Dedifferentiated amniotic fluid mesenchymal stem cell (primary cell): ENCODE measurements at regions not wholly inside any gene's neighbourhood (a gene's known extent, or its start where the extent isn't known, plus 50 kb on each side); places are given as distances from the start of the nearest gene placed in this dataset.

ENCODE experiments used
- DNase-seq: peaks from one replicate; pipeline ENCODE4 v3.0.0-alpha.2; 2016; ENCODE audit errors: extremely low spot score

- no peak for DNase-seq
Measured at GRCh38 chr10:4691301-4691700, 134.7 kb upstream of the AKR1E2 start.

- no peak for DNase-seq
Measured at GRCh38 chr10:4688601-4689000, 137.4 kb upstream of the AKR1E2 start.

GRCh38 chr10:4688168-4688567 is 137.8 kb upstream of the AKR1E2 start:
- DNase-seq, result no peak

GRCh38 chr10:4687397-4687796 is 138.6 kb upstream of the AKR1E2 start:
- DNase-seq, result no peak

- DNase-seq, result no peak
Measured at GRCh38 chr10:4686644-4686996, 139.4 kb upstream of the AKR1E2 start.

GRCh38 chr10:4685904-4686643 is 139.9 kb upstream of the AKR1E2 start:
- no peak for DNase-seq

GRCh38 chr10:4685491-4685890 is 140.5 kb upstream of the AKR1E2 start:
- no peak for DNase-seq

GRCh38 chr10:4684434-4684833 is 141.6 kb upstream of the AKR1E2 start:
- no peak for DNase-seq

GRCh38 chr10:4683838-4684237 is 142.2 kb upstream of the AKR1E2 start:
- no peak for DNase-seq

GRCh38 chr10:4683137-4683536 is 142.9 kb upstream of the AKR1E2 start:
- DNase-seq, result no peak

GRCh38 chr10:4678951-4679671 is 146.9 kb upstream of the AKR1E2 start:
- no peak for DNase-seq

GRCh38 chr10:4678023-4678950 is 147.7 kb upstream of the AKR1E2 start:
- no peak for DNase-seq

- DNase-seq, result no peak
Measured at GRCh38 chr10:4677296-4678021, 148.5 kb upstream of the AKR1E2 start.

- no peak for DNase-seq
Measured at GRCh38 chr10:4676566-4676965, 149.4 kb upstream of the AKR1E2 start.

GRCh38 chr10:4675808-4676207 is 150.2 kb upstream of the AKR1E2 start:
- no peak for DNase-seq

GRCh38 chr10:4673279-4674040 is 152.5 kb upstream of the AKR1E2 start:
- no peak for DNase-seq

- DNase-seq, result no peak
Measured at GRCh38 chr10:4672201-4672600, 153.8 kb upstream of the AKR1E2 start.

GRCh38 chr10:4671451-4672145 is 154.4 kb upstream of the AKR1E2 start:
- no peak for DNase-seq

- no peak for DNase-seq
Measured at GRCh38 chr10:4670737-4671136, 155.3 kb upstream of the AKR1E2 start.

GRCh38 chr10:4669585-4669984 is 156.4 kb upstream of the AKR1E2 start:
- no peak for DNase-seq
